ENCODE measurements at regions not wholly inside any gene's neighbourhood (a gene's known extent, or its start where the extent isn't known, plus 50 kb on each side); places are given as distances from the start of the nearest gene placed in this dataset.

DNA sequence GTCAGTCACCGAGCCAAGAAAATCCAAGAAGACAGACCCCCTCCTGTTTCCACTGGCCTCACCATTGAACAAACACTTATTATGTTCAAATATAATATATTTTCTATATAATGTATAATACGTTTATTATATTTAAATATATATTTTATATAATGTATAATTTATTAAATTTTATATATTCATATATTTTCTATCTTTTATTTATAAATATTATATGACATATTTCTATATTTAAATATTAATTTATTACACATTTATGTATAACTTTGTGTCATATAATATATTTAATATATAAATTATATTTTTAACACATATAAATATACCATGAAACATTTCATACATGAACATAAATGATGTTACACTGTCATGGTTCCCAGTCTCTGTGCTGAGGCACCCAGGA lies 60.9 kb upstream of the RMDN2 start:
- TF ChIP-seq, protein P1, sequence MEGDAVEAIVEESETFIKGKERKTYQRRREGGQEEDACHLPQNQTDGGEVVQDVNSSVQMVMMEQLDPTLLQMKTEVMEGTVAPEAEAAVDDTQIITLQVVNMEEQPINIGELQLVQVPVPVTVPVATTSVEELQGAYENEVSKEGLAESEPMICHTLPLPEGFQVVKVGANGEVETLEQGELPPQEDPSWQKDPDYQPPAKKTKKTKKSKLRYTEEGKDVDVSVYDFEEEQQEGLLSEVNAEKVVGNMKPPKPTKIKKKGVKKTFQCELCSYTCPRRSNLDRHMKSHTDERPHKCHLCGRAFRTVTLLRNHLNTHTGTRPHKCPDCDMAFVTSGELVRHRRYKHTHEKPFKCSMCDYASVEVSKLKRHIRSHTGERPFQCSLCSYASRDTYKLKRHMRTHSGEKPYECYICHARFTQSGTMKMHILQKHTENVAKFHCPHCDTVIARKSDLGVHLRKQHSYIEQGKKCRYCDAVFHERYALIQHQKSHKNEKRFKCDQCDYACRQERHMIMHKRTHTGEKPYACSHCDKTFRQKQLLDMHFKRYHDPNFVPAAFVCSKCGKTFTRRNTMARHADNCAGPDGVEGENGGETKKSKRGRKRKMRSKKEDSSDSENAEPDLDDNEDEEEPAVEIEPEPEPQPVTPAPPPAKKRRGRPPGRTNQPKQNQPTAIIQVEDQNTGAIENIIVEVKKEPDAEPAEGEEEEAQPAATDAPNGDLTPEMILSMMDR (IDR thresholded peaks at IDR 0.05; ENCODE audit: poor library complexity, severe bottlenecking), result no peak
- TF ChIP-seq RAD21 (conservative IDR thresholded peaks at IDR 0.05), result no peak
- no peak for TF ChIP-seq EP300 (conservative IDR thresholded peaks at IDR 0.05; ENCODE audit: poor library complexity, severe bottlenecking)
- TF ChIP-seq TAF1 (IDR thresholded peaks at IDR 0.05; ENCODE audit: low read depth), result no peak

Data from neural cell (in vitro differentiated cells).